ENCODE measurements at regions not wholly inside any gene's neighbourhood (a gene's known extent, or its start where the extent isn't known, plus 50 kb on each side); places are given as distances from the start of the nearest gene placed in this dataset.

DNA sequence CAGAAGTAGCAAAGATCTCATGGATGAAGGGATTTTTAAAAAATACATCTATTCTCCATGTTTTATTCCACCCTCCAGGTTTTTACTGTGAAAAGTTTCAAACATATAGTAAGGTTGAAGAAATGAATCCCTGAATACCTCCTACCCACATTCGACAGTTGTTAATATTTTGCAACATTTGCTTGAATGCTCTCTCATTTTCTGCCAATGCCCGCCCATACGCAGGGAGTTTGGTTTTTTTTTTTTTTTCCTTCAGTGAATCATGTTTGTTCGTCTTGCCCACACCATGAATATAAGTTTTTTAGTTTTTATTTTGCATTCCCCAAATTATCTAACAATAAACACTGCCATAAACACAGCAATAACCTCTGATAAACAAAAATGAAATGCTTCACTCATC, 82.9 kb downstream of the MAP1LC3B2 start:
- in situ Hi-C loops (cut with HindIII; ENCODE audit: low pct_ligation_motif_present, low sequenced_read_pairs): no loop called here
- no peak for DNase-seq
- H3K27ac ChIP-seq: no peak overlapping the region
- no peaks in the 10 kb centered on the region for H3K36me3 ChIP-seq (replicated peaks)
- TF ChIP-seq, protein P1, sequence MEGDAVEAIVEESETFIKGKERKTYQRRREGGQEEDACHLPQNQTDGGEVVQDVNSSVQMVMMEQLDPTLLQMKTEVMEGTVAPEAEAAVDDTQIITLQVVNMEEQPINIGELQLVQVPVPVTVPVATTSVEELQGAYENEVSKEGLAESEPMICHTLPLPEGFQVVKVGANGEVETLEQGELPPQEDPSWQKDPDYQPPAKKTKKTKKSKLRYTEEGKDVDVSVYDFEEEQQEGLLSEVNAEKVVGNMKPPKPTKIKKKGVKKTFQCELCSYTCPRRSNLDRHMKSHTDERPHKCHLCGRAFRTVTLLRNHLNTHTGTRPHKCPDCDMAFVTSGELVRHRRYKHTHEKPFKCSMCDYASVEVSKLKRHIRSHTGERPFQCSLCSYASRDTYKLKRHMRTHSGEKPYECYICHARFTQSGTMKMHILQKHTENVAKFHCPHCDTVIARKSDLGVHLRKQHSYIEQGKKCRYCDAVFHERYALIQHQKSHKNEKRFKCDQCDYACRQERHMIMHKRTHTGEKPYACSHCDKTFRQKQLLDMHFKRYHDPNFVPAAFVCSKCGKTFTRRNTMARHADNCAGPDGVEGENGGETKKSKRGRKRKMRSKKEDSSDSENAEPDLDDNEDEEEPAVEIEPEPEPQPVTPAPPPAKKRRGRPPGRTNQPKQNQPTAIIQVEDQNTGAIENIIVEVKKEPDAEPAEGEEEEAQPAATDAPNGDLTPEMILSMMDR (IDR thresholded peaks at IDR 0.05; ENCODE audit: low read depth, low read length, missing control alignments): no peak
- no peak overlapping the region for H3K4me3 ChIP-seq (ENCODE audit: low read depth, low read length)
- no peaks in the 10 kb centered on the region for H3K27me3 ChIP-seq (replicated peaks)

GRCh38 chr12:116640281-116640680, 81.1 kb downstream of the MAP1LC3B2 start:
- Histone ChIP-seq H3K36me3 (replicated peaks) (no peaks in the 10 kb centered on the region), H3K27ac (no peak overlapping the region), H3K4me3 (ENCODE audit: low read depth, low read length) (no peak overlapping the region), H3K27me3 (replicated peaks) (no peaks in the 10 kb centered on the region)
- in situ Hi-C loops (cut with HindIII; ENCODE audit: low pct_ligation_motif_present, low sequenced_read_pairs): no loop called here
- TF ChIP-seq, protein P1 (IDR thresholded peaks at IDR 0.05; ENCODE audit: low read depth, low read length, missing control alignments): no peak
- DNase-seq: no peak

- no peaks in the 10 kb centered on the region for H3K36me3 ChIP-seq (replicated peaks)
- no peak overlapping the region for H3K27ac ChIP-seq
- H3K27me3 ChIP-seq (replicated peaks): no peaks in the 10 kb centered on the region
- no peak overlapping the region for H3K4me3 ChIP-seq (ENCODE audit: low read depth, low read length)
- TF ChIP-seq, protein P1 (IDR thresholded peaks at IDR 0.05; ENCODE audit: low read depth, low read length, missing control alignments): no peak
- DNase-seq: no peak
- in situ Hi-C loops (cut with HindIII; ENCODE audit: low pct_ligation_motif_present, low sequenced_read_pairs): no loop called here
Measured at GRCh38 chr12:116639765-116640164, 80.6 kb downstream of the MAP1LC3B2 start.

DNA sequence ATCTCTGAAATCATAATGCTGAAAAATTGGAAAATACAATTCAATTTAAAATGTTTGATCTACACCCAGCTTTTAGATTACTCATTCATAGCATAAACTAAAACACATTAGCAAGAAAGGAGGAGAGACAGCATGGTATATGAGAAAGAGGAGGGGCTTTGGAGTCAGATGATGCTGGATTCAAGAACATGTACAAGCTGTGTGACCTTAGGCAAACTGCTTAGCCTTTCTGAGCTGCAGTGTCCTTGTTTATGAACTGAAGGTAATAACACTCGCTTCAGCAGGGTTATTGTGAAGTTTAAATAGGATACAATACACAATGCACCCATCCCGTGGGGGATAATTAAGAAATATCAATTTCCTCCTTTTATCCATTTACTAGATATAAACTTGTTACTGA, 79.2 kb downstream of the MAP1LC3B2 start:
- in situ Hi-C loops (cut with HindIII; ENCODE audit: low pct_ligation_motif_present, low sequenced_read_pairs): no loop called here
- no peak for DNase-seq
- Histone ChIP-seq H3K27me3 (replicated peaks) (no peaks in the 10 kb centered on the region), H3K4me3 (ENCODE audit: low read depth, low read length) (no peak overlapping the region), H3K27ac (no peak overlapping the region), H3K36me3 (replicated peaks) (no peaks in the 10 kb centered on the region)
- TF ChIP-seq, protein P1 (IDR thresholded peaks at IDR 0.05; ENCODE audit: low read depth, low read length, missing control alignments): no peak

DNA sequence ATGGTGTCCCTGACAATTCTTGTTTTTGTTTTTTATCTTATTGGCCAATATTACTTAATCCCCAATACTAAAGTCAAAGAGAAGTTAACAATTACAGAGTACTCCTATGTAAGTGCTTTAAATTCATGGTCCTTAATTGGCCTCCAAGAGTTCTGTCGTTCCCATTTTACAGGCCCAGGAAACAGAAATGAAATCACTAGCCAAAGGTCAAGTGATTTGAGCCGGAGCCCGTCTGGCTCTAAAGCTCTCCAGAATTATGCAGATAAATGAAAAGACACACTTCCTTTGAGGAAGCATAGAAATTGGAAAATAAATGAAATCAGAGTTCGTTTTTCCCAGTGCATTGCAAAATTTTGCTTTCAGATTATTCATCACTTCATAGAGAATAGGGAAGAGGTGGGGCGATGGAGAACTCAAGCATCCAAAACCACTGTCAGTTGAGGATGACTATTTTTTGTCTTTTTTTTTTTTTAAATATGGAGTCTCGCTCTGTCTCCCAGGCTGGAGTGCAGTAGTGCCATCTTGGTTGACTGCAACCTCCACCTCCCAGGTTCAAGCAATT, 78.5 kb downstream of the MAP1LC3B2 start:
- DNase-seq: no peak
- H3K27ac ChIP-seq: no peak overlapping the region
- TF ChIP-seq, protein P1 (IDR thresholded peaks at IDR 0.05; ENCODE audit: low read depth, low read length, missing control alignments): no peak
- in situ Hi-C loops (cut with HindIII; ENCODE audit: low pct_ligation_motif_present, low sequenced_read_pairs): no loop called here
- H3K4me3 ChIP-seq (ENCODE audit: low read depth, low read length): no peak overlapping the region
- H3K27me3 ChIP-seq (replicated peaks): no peaks in the 10 kb centered on the region
- no peaks in the 10 kb centered on the region for H3K36me3 ChIP-seq (replicated peaks)
